ENCODE measurements at regions not wholly inside any gene's neighbourhood (a gene's known extent, or its start where the extent isn't known, plus 50 kb on each side); places are given as distances from the start of the nearest gene placed in this dataset.
"Not testable (repeated sequence)": the region's sequence is repeated elsewhere in the genome, so short reads cannot be mapped to it uniquely, and the experiment has no call there.

- DNase-seq (ENCODE audit: low spot score) = no peak
Measured at GRCh38 chr6:137545073-137545472, 50.9 kb upstream of the OLIG3 start.

- DNase-seq (ENCODE audit: low spot score) = no peak
Measured at GRCh38 chr6:137547186-137547585, 53.0 kb upstream of the OLIG3 start.

GRCh38 chr6:137547601-137548000 lies 53.4 kb upstream of the OLIG3 start:
- no peak for DNase-seq (ENCODE audit: low spot score)

DNA sequence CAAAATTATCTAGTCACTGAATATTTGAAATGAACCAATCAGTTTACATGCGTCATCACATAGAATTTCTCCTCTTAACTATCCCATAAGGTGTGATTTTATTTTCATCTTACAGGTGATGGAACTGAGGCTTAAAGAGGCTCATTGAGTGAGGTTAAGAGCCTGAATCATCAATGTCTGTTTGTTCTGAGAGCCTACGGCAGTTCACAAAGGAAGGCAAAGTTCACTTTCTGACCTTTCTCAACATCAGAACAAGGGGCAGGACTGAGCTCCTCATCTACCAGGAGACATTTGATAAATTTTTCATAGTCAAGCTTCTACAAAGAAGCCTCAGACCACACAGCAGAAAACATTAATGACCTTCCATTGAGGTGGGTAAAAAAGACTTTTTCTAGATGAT lies 54.9 kb upstream of the OLIG3 start:
- no peak for DNase-seq (ENCODE audit: low spot score)

GRCh38 chr6:137550535-137550934 lies 56.3 kb upstream of the OLIG3 start:
- no peak for DNase-seq (ENCODE audit: low spot score)

DNA sequence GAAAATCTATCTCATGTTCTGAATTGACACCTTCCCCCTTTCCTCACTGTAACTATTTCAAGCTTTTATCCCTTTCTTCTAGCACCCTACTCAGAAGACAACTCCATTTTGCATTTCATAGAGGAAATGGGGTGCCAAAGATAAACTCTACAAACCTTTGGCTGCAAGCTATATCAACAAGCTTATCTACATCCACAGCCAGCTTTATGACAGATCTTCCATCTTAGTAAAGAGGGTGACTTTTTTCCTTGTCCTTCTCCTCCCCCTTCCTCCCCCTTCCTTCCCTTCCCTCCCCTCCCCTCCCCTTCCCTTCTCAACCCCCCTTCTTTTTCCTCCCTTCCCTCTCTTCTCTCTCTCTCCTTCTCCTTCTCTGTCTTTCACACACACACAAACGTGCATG lies 58.0 kb upstream of the OLIG3 start:
- DNase-seq (ENCODE audit: low spot score) = no peak

DNA sequence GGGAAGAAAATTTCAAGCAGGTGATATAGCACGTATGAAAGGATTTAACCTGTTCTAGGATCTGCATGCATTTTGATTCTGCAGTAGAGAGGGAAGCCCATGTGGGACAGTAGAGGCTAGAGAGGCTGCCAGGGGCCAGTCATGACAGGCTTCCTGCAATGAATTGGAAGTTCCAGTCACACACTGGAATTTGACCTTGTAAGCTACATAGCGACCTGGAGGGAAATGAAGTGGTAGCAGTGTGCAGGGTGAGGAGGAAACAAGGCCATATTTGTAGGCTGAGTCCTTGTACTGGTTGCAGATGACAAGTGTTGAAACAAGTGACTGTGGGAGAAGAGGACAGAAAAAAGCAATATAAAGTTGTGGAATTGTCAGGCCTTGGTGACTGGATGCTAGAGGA lies 58.6 kb upstream of the OLIG3 start:
- no peak for DNase-seq (ENCODE audit: low spot score)

DNA sequence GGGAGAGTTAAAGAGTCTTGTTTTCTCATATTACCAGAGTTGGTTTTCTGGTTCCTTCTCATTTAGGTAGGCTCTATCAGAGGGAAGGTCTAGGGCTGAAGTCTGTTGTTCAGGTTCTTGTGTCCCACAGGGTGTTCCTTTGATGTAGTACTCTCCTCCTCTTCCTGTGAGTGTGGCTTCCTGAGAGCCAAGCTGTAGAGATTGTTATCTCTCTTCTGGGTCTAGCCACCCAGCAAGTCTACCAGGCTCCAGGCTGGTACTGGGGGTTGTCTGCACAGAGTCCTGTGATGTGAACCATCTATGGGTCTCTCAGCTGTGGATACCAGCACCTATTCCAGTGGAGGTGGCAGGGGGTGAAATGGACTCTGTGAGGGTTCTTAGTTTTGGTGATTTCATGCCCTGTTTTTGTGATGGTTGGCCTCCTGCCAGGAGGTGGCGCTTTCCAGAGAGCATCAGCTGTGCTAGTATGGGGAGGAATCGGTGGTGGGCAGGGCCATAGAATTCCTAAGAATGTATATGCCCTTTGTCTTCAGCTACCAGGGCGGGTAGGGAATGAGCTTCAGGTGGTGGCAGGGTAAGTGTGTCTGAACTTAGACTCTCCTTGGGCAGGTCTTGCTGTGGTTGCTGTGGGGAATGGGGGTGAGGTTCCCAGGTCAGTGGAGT lies 65.5 kb upstream of the OLIG3 start:
- DNase-seq (ENCODE audit: low spot score) = peak; percentile 53

DNA sequence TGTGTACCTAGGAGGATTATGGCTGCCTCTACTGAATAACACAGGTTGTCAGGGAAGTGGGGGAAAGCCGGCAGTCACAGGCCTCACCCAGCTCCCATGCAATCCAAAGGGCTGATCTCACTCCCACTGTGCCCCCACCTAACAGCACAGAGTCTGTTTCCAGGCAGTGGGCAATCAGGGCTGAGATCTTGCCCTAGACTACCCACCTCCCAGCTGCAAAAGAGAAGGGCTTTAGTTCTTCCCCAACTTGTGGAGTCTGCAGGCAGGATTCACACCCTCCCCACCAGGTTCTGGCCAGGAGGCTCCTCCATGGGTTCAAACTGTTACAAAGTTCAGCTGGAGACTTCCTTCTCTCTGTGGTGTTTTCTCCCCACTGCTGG lies 66.0 kb upstream of the OLIG3 start:
- DNase-seq (ENCODE audit: low spot score) = no peak

DNA sequence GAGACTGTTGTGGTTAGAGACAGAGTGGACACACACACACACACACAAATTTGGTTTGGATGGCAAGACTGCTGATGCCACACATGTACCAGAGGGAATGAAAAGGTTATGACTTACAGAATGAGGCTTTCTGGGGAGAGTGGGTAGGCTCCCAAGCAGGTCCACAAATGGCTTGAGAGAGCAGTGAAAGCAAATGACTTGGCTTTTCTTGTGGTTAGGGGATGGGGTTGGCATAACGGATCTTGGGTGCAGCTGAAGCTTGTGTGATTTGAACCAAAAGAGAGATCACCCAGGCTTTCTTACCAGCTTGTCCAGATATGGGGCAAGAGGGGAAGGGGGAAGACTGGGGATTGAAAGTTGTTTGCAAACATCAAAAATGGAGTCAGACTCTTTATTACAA lies 73.9 kb upstream of the OLIG3 start:
- no peak for DNase-seq (ENCODE audit: low spot score)

DNA sequence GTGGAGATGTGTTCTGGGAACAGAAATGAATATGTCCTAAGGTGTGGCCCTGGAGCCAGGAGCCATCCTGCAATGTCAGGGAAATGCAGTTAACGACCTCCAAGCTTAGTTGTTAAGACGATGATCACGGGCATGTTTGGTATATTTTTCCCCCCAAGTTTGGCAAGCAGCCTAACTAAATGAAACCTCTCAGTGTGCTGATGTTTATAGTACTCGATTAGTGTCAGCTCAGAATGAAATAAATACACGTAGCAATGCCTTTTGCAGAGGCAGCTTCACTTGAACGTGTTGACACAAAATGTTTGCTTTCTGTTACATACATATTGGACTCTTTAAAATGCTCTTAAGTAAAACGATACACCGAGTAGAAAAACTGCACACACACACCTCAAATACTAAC lies 76.2 kb upstream of the OLIG3 start:
- DNase-seq (ENCODE audit: low spot score) = no peak

- peak; percentile 68 for DNase-seq (ENCODE audit: low spot score)
Measured at GRCh38 chr6:137571854-137572253, 77.7 kb upstream of the OLIG3 start.

DNA sequence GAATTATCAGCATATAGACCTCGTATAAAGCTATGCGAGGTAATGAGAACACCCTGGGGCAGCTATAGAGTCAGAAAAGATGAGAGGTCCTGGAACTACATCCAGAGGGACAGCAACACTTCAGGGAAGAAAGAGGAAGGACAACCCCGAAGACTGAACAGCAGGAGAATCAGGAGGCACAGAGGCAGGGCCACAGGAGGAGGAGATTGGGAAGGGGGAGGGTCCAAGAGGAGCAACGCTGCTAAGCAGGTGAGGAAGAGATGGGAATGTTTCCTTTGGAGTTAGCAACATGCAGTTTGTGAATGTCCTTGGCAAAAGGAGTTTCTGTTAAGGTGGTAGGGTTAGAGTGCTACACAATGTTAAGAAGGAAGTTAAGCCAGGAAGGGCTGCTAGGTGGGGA lies 79.5 kb upstream of the OLIG3 start:
- no peak for DNase-seq (ENCODE audit: low spot score)

- no peak for DNase-seq (ENCODE audit: low spot score)
Measured at GRCh38 chr6:137579612-137580011, 85.4 kb upstream of the OLIG3 start.

DNA sequence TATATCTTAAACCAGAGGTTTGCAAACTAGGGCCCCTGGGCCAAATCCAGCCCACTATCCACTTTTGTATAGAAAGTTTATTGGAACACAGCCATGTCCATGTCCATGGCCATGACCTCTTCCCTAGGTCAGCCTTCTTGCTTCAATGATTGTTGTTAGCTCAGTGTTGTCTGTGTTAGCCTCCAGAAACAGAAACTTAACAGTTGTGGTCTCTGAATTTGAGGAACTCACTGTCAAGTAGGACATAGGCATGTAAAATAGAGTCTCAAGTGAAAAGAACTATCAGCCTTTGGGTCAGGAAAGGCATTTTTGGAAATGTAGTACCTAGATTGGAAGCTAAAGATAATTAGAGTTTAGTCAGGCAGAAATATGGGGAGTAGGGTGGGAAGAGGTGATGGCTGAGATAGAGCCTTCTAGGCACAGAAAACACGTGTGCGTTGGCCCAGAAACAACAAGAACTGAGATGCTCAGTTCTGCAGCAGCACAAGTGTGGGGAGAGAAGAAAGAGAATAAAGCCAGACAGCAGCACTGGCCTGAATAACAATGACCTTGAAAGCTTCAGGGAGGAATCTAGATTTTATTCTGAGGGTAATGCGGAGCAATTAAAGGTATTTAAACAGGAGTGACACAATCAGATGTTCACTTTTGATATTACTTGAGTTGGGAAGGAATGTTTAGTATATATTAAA lies 87.0 kb upstream of the OLIG3 start:
- DNase-seq (ENCODE audit: low spot score) = no peak

GRCh38 chr6:137583519-137583918 lies 89.3 kb upstream of the OLIG3 start:
- not testable (repeated sequence) for DNase-seq (ENCODE audit: low spot score)

- no peak for DNase-seq (ENCODE audit: low spot score)
Measured at GRCh38 chr6:137588472-137588871, 94.3 kb upstream of the OLIG3 start.

GRCh38 chr6:137589067-137589848 lies 95.1 kb upstream of the OLIG3 start:
- peak; percentile 73 for DNase-seq (ENCODE audit: low spot score)

GRCh38 chr6:137590684-137591083 lies 96.5 kb upstream of the OLIG3 start:
- no peak for DNase-seq (ENCODE audit: low spot score)

DNA sequence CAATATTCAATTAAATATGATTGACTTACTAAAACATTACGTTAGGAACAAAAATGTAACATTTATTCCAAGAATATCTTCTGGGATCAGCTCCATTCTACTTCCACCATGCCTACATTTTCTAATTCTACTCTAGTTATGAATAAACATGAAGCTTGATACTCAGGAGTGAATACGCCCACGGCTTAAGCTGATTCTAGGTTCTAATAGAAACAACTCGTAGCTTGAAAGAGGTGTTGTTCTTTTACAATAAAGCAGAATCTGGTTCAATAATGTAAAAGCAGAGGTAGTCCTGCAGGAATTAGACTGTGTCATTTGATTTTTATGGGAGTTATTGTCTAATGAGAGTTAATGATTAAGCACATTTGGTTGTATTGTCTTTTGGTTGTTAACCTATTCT lies 107.3 kb upstream of the OLIG3 start:
- DNase-seq (ENCODE audit: low spot score) = no peak

DNA sequence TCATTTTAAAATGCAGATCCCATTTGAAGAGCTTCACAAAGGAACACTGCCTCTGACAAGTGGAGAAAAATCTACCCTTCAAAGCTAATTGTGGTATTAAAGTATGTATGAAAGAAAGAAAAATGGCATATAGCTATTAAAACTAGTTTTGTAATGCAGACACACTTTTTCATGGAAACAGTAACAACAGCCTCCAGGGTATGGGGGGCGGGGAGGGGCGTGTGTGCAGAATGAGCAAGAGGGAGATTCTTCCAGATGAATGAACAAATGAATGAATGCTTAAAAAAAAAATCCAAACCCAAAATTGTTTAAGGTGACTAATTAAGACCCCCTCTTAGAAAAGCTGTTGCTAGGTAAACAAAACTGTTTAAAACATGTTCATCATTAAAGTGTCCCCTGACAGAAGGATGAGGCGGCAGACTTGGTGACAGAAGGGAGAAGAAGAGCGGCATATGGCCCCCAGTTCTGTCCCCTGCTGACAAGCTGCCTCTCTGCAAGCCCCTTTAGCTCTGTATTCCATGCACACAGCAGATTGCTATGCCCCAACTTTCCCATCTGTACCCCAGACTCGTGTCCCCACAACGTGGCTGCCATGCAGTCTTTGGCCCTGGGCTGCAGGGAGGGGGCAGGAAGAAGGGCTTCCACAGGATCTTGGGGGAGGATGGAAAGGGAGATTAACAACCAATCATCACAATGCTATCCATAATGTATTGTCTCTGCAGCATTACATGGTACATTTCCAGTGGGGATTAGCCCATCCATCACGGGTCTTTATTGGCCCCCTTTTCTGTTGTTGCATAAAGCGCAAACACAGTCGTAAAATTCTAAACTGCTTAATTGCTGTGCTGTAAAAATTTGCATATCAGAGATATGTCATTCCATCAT lies 108.4 kb upstream of the OLIG3 start:
- no peak for DNase-seq (ENCODE audit: low spot score)

DNA sequence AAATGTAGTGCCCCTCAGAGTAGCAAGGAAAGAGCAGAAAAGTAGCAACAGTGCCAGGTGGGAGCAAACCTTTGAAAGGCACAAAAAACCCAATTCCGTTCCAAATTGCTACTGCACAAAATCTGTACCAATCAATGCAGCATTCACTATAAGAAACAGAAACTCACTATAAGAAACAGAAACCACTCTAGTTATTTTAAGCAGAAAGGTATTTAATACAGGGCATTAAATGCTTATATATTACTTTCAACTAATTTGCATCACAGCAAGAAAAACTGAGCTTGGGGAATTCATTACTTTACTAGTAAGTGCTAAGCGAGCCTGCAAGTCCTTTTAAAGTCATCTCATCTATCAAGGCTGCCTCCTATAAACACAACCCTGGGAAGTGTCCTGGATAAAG lies 116.5 kb upstream of the OLIG3 start:
- DNase-seq (ENCODE audit: low spot score) = no peak

All from CD4-positive, alpha-beta T cell treated with Interleukin-15 for 4 hours (primary cell).